H9 (cell line): ENCODE measurements at regions not wholly inside any gene's neighbourhood (a gene's known extent, or its start where the extent isn't known, plus 50 kb on each side); places are given as distances from the start of the nearest gene placed in this dataset.

ENCODE experiments used
- DNase-seq: peaks from one replicate; pipeline ENCODE4 v3.0.0-alpha.2; 2017
- H2AFZ ChIP-seq: one replicate; pipeline ENCODE4 v1.6.1; 2013; ENCODE audit warnings: mild to moderate bottlenecking, low read length, control low read depth, moderate library complexity
- H2AK5ac ChIP-seq: 2 replicates; pipeline ENCODE4 v1.6.1; 2013; ENCODE audit warnings: low read length, control low read depth, mixed read lengths; ENCODE audit not compliant: insufficient read length
- H2BK120ac ChIP-seq: one replicate; pipeline ENCODE4 v1.6.1; 2013; ENCODE audit warnings: low read depth, mild to moderate bottlenecking, low read length, control low read depth, inconsistent platforms; ENCODE audit not compliant: poor library complexity, severe bottlenecking
- H2BK12ac ChIP-seq: 2 replicates; pipeline ENCODE4 v1.6.1; 2013; ENCODE audit warnings: low read length, control low read depth, mixed read lengths, low read depth; ENCODE audit not compliant: insufficient read length
- H2BK15ac ChIP-seq: 2 replicates; pipeline ENCODE4 v1.6.1; 2013; ENCODE audit warnings: low read depth, low read length, control low read depth
- H2BK20ac ChIP-seq: one replicate; pipeline ENCODE4 v1.6.1; 2013; ENCODE audit warnings: low read depth, mild to moderate bottlenecking, low read length, control low read depth, inconsistent platforms; ENCODE audit not compliant: poor library complexity, severe bottlenecking
- H2BK5ac ChIP-seq: 2 replicates; pipeline ENCODE4 v1.6.1; 2013; ENCODE audit warnings: low read length, control low read depth, mixed read lengths; ENCODE audit not compliant: insufficient read length
- H3K14ac ChIP-seq: 2 replicates; pipeline ENCODE4 v1.6.1; 2013; ENCODE audit warnings: low read length, control low read depth; ENCODE audit not compliant: insufficient read depth
- H3K18ac ChIP-seq: 2 replicates; pipeline ENCODE4 v1.6.1; 2013; ENCODE audit warnings: low read depth, mild to moderate bottlenecking, mixed read lengths, low read length, control low read depth; ENCODE audit not compliant: insufficient read length
- H3K23ac ChIP-seq: 2 replicates; pipeline ENCODE4 v1.6.1; 2013; ENCODE audit warnings: low read length, control low read depth, mixed read lengths, low read depth; ENCODE audit not compliant: insufficient read length
- H3K23me2 ChIP-seq: 2 replicates; pipeline ENCODE4 v1.6.1; 2013; ENCODE audit warnings: low read depth, mild to moderate bottlenecking, mixed read lengths, low read length, control low read depth; ENCODE audit not compliant: insufficient read length, poor library complexity, severe bottlenecking
- H3K27ac ChIP-seq: 2 replicates; pipeline ENCODE4 v1.5.1; 2013; ENCODE audit warnings: low read length, control low read depth, mixed read lengths, low read depth; ENCODE audit not compliant: insufficient read length
- H3K27me3 ChIP-seq: 2 replicates; pipeline ENCODE4 v1.6.1; 2013; ENCODE audit warnings: low read length, control low read depth, inconsistent platforms; ENCODE audit not compliant: insufficient read depth
- H3K4ac ChIP-seq: 2 replicates; pipeline ENCODE4 v1.6.1; 2013; ENCODE audit warnings: low read depth, mild to moderate bottlenecking, control low read depth, inconsistent platforms, low read length, moderate library complexity
- H3K4me1 ChIP-seq: 2 replicates; pipeline ENCODE4 v1.6.1; 2013; ENCODE audit warnings: low read length, control low read depth, inconsistent platforms; ENCODE audit not compliant: insufficient read depth
- H3K4me2 ChIP-seq: 2 replicates; pipeline ENCODE4 v1.6.1; 2013; ENCODE audit warnings: low read length, control low read depth, mixed read lengths; ENCODE audit not compliant: insufficient read length, insufficient read depth
- H3K56ac ChIP-seq: 2 replicates; pipeline ENCODE4 v1.6.1; 2013; ENCODE audit warnings: low read depth, mild to moderate bottlenecking, mixed read lengths, low read length, control low read depth; ENCODE audit not compliant: insufficient read length
- H3K79me1 ChIP-seq: 2 replicates; pipeline ENCODE4 v1.6.1; 2013; ENCODE audit warnings: low read depth, mild to moderate bottlenecking, moderate library complexity, low read length, control low read depth, inconsistent platforms; ENCODE audit not compliant: insufficient read depth, poor library complexity, severe bottlenecking
- H3K79me2 ChIP-seq: 2 replicates; pipeline ENCODE4 v1.6.1; 2013; ENCODE audit warnings: low read length, control low read depth, inconsistent platforms; ENCODE audit not compliant: insufficient read depth
- H3K9ac ChIP-seq: 2 replicates; pipeline ENCODE4 v1.6.1; 2013; ENCODE audit warnings: low read length, control low read depth, mixed read lengths; ENCODE audit not compliant: insufficient read length; ENCODE audit errors: extremely low read depth
- H3K9me3 ChIP-seq: one replicate; pipeline ENCODE4 v1.6.1; 2013; ENCODE audit warnings: low read depth, low read length, inconsistent platforms; ENCODE audit not compliant: control insufficient read depth
- H3T11ph ChIP-seq: one replicate; pipeline ENCODE4 v1.6.1; 2013; ENCODE audit warnings: mild to moderate bottlenecking, low read length, control low read depth, inconsistent platforms
- H4K20me1 ChIP-seq: one replicate; pipeline ENCODE4 v1.6.1; 2013; ENCODE audit not compliant: control insufficient read depth, insufficient read length, insufficient read depth
- H4K5ac ChIP-seq: 2 replicates; pipeline ENCODE4 v1.6.1; 2013; ENCODE audit warnings: low read depth, mild to moderate bottlenecking, mixed read lengths, low read length, control low read depth; ENCODE audit not compliant: insufficient read length
- H4K8ac ChIP-seq: replicated peaks from 2 replicates; pipeline ENCODE4 v1.6.1; 2013; ENCODE audit warnings: low read length, control low read depth, mixed read lengths, low read depth; ENCODE audit not compliant: insufficient read length
- H4K91ac ChIP-seq: 2 replicates; pipeline ENCODE4 v1.6.1; 2013; ENCODE audit warnings: low read depth, mild to moderate bottlenecking, moderate library complexity, mixed read lengths, low read length, control low read depth; ENCODE audit not compliant: insufficient read length
- H3K27ac Mint-ChIP-seq, 3 experiments: 2 replicates in 2 of 3; 3 replicates in 1 of 3; pipeline ENCODE4 v1.8.0; 2020 to 2021; ENCODE audit warnings: mixed read lengths in 3 of 3, mild to moderate bottlenecking in 1 of 3, moderate library complexity in 1 of 3
- H3K27me3 Mint-ChIP-seq: 2 replicates; pipeline ENCODE4 v1.8.0; 2021; ENCODE audit warnings: low read depth, mild to moderate bottlenecking, moderate library complexity, mixed read lengths
- H3K36me3 Mint-ChIP-seq, 3 experiments: 2 replicates in 2 of 3; 3 replicates in 1 of 3; pipeline ENCODE4 v1.8.0; 2020 to 2021; ENCODE audit warnings: low read depth in 3 of 3, mixed read lengths in 3 of 3; ENCODE audit not compliant: insufficient read depth in 1 of 3
- H3K4me1 Mint-ChIP-seq, 2 experiments: 2 replicates each; pipeline ENCODE4 v1.8.0; 2020; ENCODE audit warnings: mixed read lengths in 2 of 2
- H3K4me3 Mint-ChIP-seq, 2 experiments: 2 replicates in 1 of 2; 3 replicates in 1 of 2; pipeline ENCODE4 v1.8.0; 2020 to 2021; ENCODE audit warnings: mild to moderate bottlenecking in 2 of 2, mixed read lengths in 2 of 2, moderate library complexity in 1 of 2
- H3K9me3 Mint-ChIP-seq, 2 experiments: 2 replicates in 1 of 2; 3 replicates in 1 of 2; pipeline ENCODE4 v1.8.0; 2020; ENCODE audit warnings: mild to moderate bottlenecking in 2 of 2, mixed read lengths in 2 of 2, moderate library complexity in 1 of 2
- CTCF ChIP-seq: fragments of 200-600 bp; sonication (generic); conservative IDR thresholded peaks from 3 replicates; pipeline ENCODE4 v1.8.0; 2021; ENCODE audit warnings: antibody characterized with exemption, mild to moderate bottlenecking
- WGBS: extraction: QIAGEN DNeasy Blood & Tissue Kit; methylation state at CpG from one replicate; pipeline ENCODE4 v1.1.7; 2013; ENCODE audit warnings: missing lambda C conversion rate, low lambda C conversion rate, mixed read lengths; ENCODE audit not compliant: insufficient read length; ENCODE audit errors: extremely low coverage; 5-methylcytosine and 5-hydroxymethylcytosine counted together

- H4K5ac ChIP-seq: no peak overlapping the region
- no peak overlapping the region for H2AFZ ChIP-seq
- H2AK5ac ChIP-seq: no peak overlapping the region
- no peaks in the 10 kb centered on the region for H3K4me1 ChIP-seq
- H3K18ac ChIP-seq: no peak overlapping the region
- peaks cover 6 to 7% of the 10 kb centered on the region in 2 experiments for H3K4me1 Mint-ChIP-seq
- H4K8ac ChIP-seq: no peak overlapping the region
- peaks cover 3% of the 10 kb centered on the region for H4K20me1 ChIP-seq
- no peaks in the 10 kb centered on the region for H3K36me3 Mint-ChIP-seq
- H3K27me3 ChIP-seq: no peaks in the 10 kb centered on the region
- no peak overlapping the region for H3K4ac ChIP-seq
- no peak overlapping the region for H3K4me3 Mint-ChIP-seq
- H2BK15ac ChIP-seq: no peak overlapping the region
- no peak overlapping the region for H3K23ac ChIP-seq
- no peak overlapping the region for H2BK5ac ChIP-seq
- TF ChIP-seq CTCF: no peak
- WGBS: no CpG with 5 or more reads among the region's 2 CpGs
- no peak for DNase-seq
- H3K14ac ChIP-seq: no peak overlapping the region
- H3K27ac ChIP-seq: no peak overlapping the region
- no peaks in the 10 kb centered on the region; the same call in 1 of the 2 replicates for H3K27me3 Mint-ChIP-seq
- no peak overlapping the region for H4K91ac ChIP-seq
- no peak overlapping the region for H3T11ph ChIP-seq
- H3K79me1 ChIP-seq: no peaks in the 10 kb centered on the region
- no peaks in the 10 kb centered on the region for H3K9me3 ChIP-seq
- H3K27ac Mint-ChIP-seq: no peak overlapping the region
- H3K56ac ChIP-seq: no peak overlapping the region
- no peak overlapping the region for H2BK120ac ChIP-seq
- H3K9ac ChIP-seq: no peak overlapping the region
- no peak overlapping the region for H3K4me2 ChIP-seq
- no peaks in the 10 kb centered on the region for H3K79me2 ChIP-seq
- no peaks in the 10 kb centered on the region for H3K9me3 Mint-ChIP-seq
- no peak overlapping the region for H2BK20ac ChIP-seq
- H2BK12ac ChIP-seq: no peak overlapping the region
- no peaks in the 10 kb centered on the region for H3K23me2 ChIP-seq
Observed at GRCh38 chr5:160918386-160918785, 66.4 kb upstream of the ATP10B start.
